ENCODE measurements at regions not wholly inside any gene's neighbourhood (a gene's known extent, or its start where the extent isn't known, plus 50 kb on each side); places are given as distances from the start of the nearest gene placed in this dataset.

DNA sequence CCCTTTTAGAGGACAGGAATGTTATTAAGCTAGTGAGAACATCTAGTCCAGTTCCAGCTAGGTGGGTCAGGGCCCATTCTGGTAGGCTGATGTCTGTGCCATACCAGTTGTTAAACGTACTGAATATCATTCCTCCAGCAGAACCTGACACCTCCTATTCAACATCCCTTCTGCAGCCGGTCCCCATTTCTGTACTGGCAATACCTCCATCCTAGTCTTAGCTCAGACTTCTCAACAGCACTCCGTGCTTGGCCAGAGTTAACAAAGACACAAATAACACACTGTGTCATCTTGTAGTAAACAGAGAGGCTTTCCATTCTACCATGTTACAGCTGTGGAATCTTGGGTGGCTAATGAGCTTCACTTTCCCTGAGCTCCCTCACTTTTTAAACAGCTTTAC is 94.3 kb upstream of the PDE3A start:
- H2AFZ ChIP-seq (ENCODE audit: low read length), result peak overlapping the region; percentile 21
- no peak overlapping the region for H2BK5ac ChIP-seq (ENCODE audit: low read length)
- DNase-seq (ENCODE audit: low spot score), result no peak
- H3K79me1 ChIP-seq (ENCODE audit: low read depth, low read length), result no peaks in the 10 kb centered on the region
- H2BK15ac ChIP-seq (ENCODE audit: low read length), result no peak overlapping the region
- H4K91ac ChIP-seq (ENCODE audit: low read depth, low read length, poor library complexity), result no peak overlapping the region
- H2BK12ac ChIP-seq (ENCODE audit: low read length), result no peak overlapping the region
- H3K14ac ChIP-seq (ENCODE audit: low read length), result no peak overlapping the region
- H3K27ac ChIP-seq (replicated peaks; ENCODE audit: low read length), result no peak overlapping the region
- H3K36me3 ChIP-seq (replicated peaks in 1 of 2; ENCODE audit: control insufficient read depth in 2 of 2, insufficient read depth in 2 of 2, low read length in 2 of 2), result no peaks in the 10 kb centered on the region
- no peak overlapping the region for H2AK5ac ChIP-seq (ENCODE audit: low read depth, low read length)
- no peak overlapping the region for H3K18ac ChIP-seq (ENCODE audit: low read length)
- H2BK120ac ChIP-seq (ENCODE audit: low read depth, low read length), result no peak overlapping the region
- no peak overlapping the region for H3K9ac ChIP-seq (ENCODE audit: low read depth, low read length, poor library complexity)
- H3K4ac ChIP-seq (ENCODE audit: low read length), result no peak overlapping the region
- no peak overlapping the region for H4K8ac ChIP-seq (ENCODE audit: low read depth, low read length)
- H3K4me1 ChIP-seq (ENCODE audit: control insufficient read depth in 2 of 2, insufficient read depth in 1 of 2, low read depth in 1 of 2, low read length in 2 of 2), result peaks cover 0 to 4% of the 10 kb centered on the region in 2 donors
- H3K23ac ChIP-seq (ENCODE audit: low read depth, low read length, poor library complexity), result no peak overlapping the region
- H3K27me3 ChIP-seq (ENCODE audit: control insufficient read depth in 3 of 3, insufficient read depth in 3 of 3, low read depth in 1 of 3, low read length in 3 of 3), result no peaks in the 10 kb centered on the region
- H3K4me3 ChIP-seq (ENCODE audit: low read length in 2 of 2), result no peak overlapping the region
- H3K4me2 ChIP-seq (ENCODE audit: insufficient read depth, low read length, poor library complexity, severe bottlenecking), result no peak overlapping the region
- WGBS, 2 donors (ENCODE audit: extremely low coverage in 2 of 2, insufficient read length in 2 of 2, insufficient replicate concordance in 1 of 2), result no CpG with 5 or more reads among the region's 3 CpGs
- no peaks in the 10 kb centered on the region for H3K9me3 ChIP-seq (replicated peaks in 1 of 2; ENCODE audit: control insufficient read depth in 2 of 2, insufficient read depth in 1 of 2, low read depth in 1 of 2, low read length in 2 of 2)

DNA sequence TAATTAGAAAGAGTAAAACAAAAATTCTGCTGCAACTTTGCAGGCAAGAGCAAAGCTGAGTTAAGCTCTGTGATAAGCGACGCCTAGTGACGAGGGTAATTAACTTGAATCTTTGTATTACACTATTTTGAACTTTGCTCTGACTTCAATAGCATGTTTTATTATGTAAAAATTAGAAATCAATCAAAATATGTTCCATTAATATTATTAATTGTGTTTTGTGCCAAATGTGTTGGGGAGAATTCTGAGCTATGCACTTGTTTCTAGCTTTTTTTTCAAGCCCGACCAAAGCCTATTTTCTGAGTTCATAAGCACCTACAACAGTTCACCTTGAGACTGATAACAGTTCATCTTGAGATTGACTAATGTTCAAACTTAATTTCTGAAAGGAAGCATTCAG is 90.1 kb upstream of the PDE3A start:
- Histone ChIP-seq H3K4me3 (ENCODE audit: low read length in 2 of 2) (no peak overlapping the region), H3K36me3 (replicated peaks in 1 of 2; ENCODE audit: control insufficient read depth in 2 of 2, insufficient read depth in 2 of 2, low read length in 2 of 2) (no peaks in the 10 kb centered on the region), H2AK5ac (ENCODE audit: low read depth, low read length) (no peak overlapping the region), H3K27ac (replicated peaks; ENCODE audit: low read length) (no peak overlapping the region), H3K14ac (ENCODE audit: low read length) (no peak overlapping the region), H3K18ac (ENCODE audit: low read length) (no peak overlapping the region), H3K9ac (ENCODE audit: low read depth, low read length, poor library complexity) (no peak overlapping the region), H3K27me3 (ENCODE audit: control insufficient read depth in 3 of 3, insufficient read depth in 3 of 3, low read depth in 1 of 3, low read length in 3 of 3) (no peaks in the 10 kb centered on the region), H2BK5ac (ENCODE audit: low read length) (no peak overlapping the region), H3K79me1 (ENCODE audit: low read depth, low read length) (no peaks in the 10 kb centered on the region), H4K8ac (ENCODE audit: low read depth, low read length) (no peak overlapping the region), H3K23ac (ENCODE audit: low read depth, low read length, poor library complexity) (no peak overlapping the region), H2BK120ac (ENCODE audit: low read depth, low read length) (no peak overlapping the region), H4K91ac (ENCODE audit: low read depth, low read length, poor library complexity) (no peak overlapping the region), H2AFZ (ENCODE audit: low read length) (no peak overlapping the region), H3K4ac (ENCODE audit: low read length) (no peak overlapping the region), H3K9me3 (replicated peaks in 1 of 2; ENCODE audit: control insufficient read depth in 2 of 2, insufficient read depth in 1 of 2, low read depth in 1 of 2, low read length in 2 of 2) (no peaks in the 10 kb centered on the region), H2BK15ac (ENCODE audit: low read length) (no peak overlapping the region), H2BK12ac (ENCODE audit: low read length) (no peak overlapping the region), H3K4me2 (ENCODE audit: insufficient read depth, low read length, poor library complexity, severe bottlenecking) (no peak overlapping the region), H3K4me1 (ENCODE audit: control insufficient read depth in 2 of 2, insufficient read depth in 1 of 2, low read depth in 1 of 2, low read length in 2 of 2) (peaks cover 0 to 2% of the 10 kb centered on the region in 2 donors)
- no CpG with 5 or more reads among the region's 4 CpGs for WGBS, 2 donors (ENCODE audit: extremely low coverage in 2 of 2, insufficient read length in 2 of 2, insufficient replicate concordance in 1 of 2)
- no peak for DNase-seq (ENCODE audit: low spot score)

DNA sequence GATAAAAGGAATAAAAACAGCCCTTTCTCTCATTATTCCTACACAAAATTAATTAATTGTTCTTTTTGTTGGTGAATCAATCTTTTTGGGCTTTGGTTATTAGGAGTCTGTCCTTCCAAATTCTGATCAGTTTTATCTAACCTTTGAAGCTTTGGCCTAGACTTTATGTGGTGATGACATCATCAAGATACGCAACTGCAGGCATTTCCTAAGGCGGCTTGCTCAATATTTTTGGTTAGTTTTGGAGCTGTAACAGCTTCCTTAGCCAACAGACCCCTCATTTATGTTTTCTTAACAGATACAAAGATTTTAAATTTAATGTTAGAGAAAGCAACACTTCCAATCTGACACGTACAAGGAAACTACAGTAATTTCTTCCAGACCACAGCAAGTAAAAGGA is 87.8 kb upstream of the PDE3A start:
- Histone ChIP-seq H2BK5ac (ENCODE audit: low read length) (no peak overlapping the region), H3K4ac (ENCODE audit: low read length) (no peak overlapping the region), H2BK12ac (ENCODE audit: low read length) (no peak overlapping the region), H3K79me1 (ENCODE audit: low read depth, low read length) (no peaks in the 10 kb centered on the region), H3K27me3 (ENCODE audit: control insufficient read depth in 3 of 3, insufficient read depth in 3 of 3, low read depth in 1 of 3, low read length in 3 of 3) (no peaks in the 10 kb centered on the region), H3K36me3 (replicated peaks in 1 of 2; ENCODE audit: control insufficient read depth in 2 of 2, insufficient read depth in 2 of 2, low read length in 2 of 2) (no peaks in the 10 kb centered on the region), H2BK120ac (ENCODE audit: low read depth, low read length) (no peak overlapping the region), H3K27ac (replicated peaks; ENCODE audit: low read length) (no peak overlapping the region), H2AK5ac (ENCODE audit: low read depth, low read length) (no peak overlapping the region), H4K91ac (ENCODE audit: low read depth, low read length, poor library complexity) (no peak overlapping the region), H3K4me2 (ENCODE audit: insufficient read depth, low read length, poor library complexity, severe bottlenecking) (no peak overlapping the region), H3K9ac (ENCODE audit: low read depth, low read length, poor library complexity) (no peak overlapping the region), H3K18ac (ENCODE audit: low read length) (no peak overlapping the region), H3K4me3 (ENCODE audit: low read length in 2 of 2) (no peak overlapping the region), H3K23ac (ENCODE audit: low read depth, low read length, poor library complexity) (no peak overlapping the region), H2BK15ac (ENCODE audit: low read length) (no peak overlapping the region), H4K8ac (ENCODE audit: low read depth, low read length) (no peak overlapping the region), H2AFZ (ENCODE audit: low read length) (no peak overlapping the region), H3K4me1 (ENCODE audit: control insufficient read depth in 2 of 2, insufficient read depth in 1 of 2, low read depth in 1 of 2, low read length in 2 of 2) (no peaks in the 10 kb centered on the region), H3K9me3 (replicated peaks in 1 of 2; ENCODE audit: control insufficient read depth in 2 of 2, insufficient read depth in 1 of 2, low read depth in 1 of 2, low read length in 2 of 2) (no peaks in the 10 kb centered on the region), H3K14ac (ENCODE audit: low read length) (no peak overlapping the region)
- WGBS, 2 donors (ENCODE audit: extremely low coverage in 2 of 2, insufficient read length in 2 of 2, insufficient replicate concordance in 1 of 2), result no CpG with 5 or more reads among the region's 3 CpGs
- DNase-seq (ENCODE audit: low spot score), result no peak

DNA sequence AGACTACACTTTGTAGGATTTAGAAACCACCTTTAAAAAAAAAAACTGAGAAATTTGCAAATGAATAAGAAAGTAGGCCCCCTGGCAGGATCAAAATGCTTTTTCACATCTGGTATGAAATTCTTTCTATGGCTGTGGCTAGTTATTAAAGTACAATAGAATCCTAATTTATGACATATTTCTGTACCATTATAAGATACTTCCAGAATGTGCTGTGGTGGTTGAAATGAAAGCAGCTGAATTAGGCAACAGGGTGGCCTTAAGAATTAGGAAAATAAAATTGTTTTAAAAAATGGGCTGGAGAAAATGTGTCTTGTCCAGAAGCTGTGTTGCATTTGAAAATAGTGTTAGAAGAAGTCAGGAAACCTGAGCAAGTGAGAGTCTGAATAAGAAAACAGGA is 85.9 kb upstream of the PDE3A start:
- no peaks in the 10 kb centered on the region for H3K4me1 ChIP-seq (ENCODE audit: control insufficient read depth in 2 of 2, insufficient read depth in 1 of 2, low read depth in 1 of 2, low read length in 2 of 2)
- no peak for DNase-seq (ENCODE audit: low spot score)
- no peaks in the 10 kb centered on the region for H3K36me3 ChIP-seq (replicated peaks in 1 of 2; ENCODE audit: control insufficient read depth in 2 of 2, insufficient read depth in 2 of 2, low read length in 2 of 2)

More for the DNA sequence above, 85.9 kb upstream of the PDE3A start:
- Histone ChIP-seq H4K8ac (ENCODE audit: low read depth, low read length) (no peak overlapping the region), H2BK12ac (ENCODE audit: low read length) (no peak overlapping the region), H3K9ac (ENCODE audit: low read depth, low read length, poor library complexity) (no peak overlapping the region), H3K4me2 (ENCODE audit: insufficient read depth, low read length, poor library complexity, severe bottlenecking) (no peak overlapping the region), H3K23ac (ENCODE audit: low read depth, low read length, poor library complexity) (no peak overlapping the region), H3K4ac (ENCODE audit: low read length) (no peak overlapping the region), H4K91ac (ENCODE audit: low read depth, low read length, poor library complexity) (no peak overlapping the region), H3K14ac (ENCODE audit: low read length) (no peak overlapping the region), H2BK5ac (ENCODE audit: low read length) (no peak overlapping the region), H2BK120ac (ENCODE audit: low read depth, low read length) (no peak overlapping the region), H2AK5ac (ENCODE audit: low read depth, low read length) (no peak overlapping the region), H3K27ac (replicated peaks; ENCODE audit: low read length) (no peak overlapping the region), H3K27me3 (ENCODE audit: control insufficient read depth in 3 of 3, insufficient read depth in 3 of 3, low read depth in 1 of 3, low read length in 3 of 3) (no peaks in the 10 kb centered on the region), H2AFZ (ENCODE audit: low read length) (no peak overlapping the region), H3K9me3 (replicated peaks in 1 of 2; ENCODE audit: control insufficient read depth in 2 of 2, insufficient read depth in 1 of 2, low read depth in 1 of 2, low read length in 2 of 2) (no peaks in the 10 kb centered on the region), H3K18ac (ENCODE audit: low read length) (no peak overlapping the region), H3K4me3 (ENCODE audit: low read length in 2 of 2) (no peak overlapping the region), H2BK15ac (ENCODE audit: low read length) (no peak overlapping the region), H3K79me1 (ENCODE audit: low read depth, low read length) (no peaks in the 10 kb centered on the region)
